ENCODE measurements at regions not wholly inside any gene's neighbourhood (a gene's known extent, or its start where the extent isn't known, plus 50 kb on each side); places are given as distances from the start of the nearest gene placed in this dataset.
"Not testable (repeated sequence)": the region's sequence is repeated elsewhere in the genome, so short reads cannot be mapped to it uniquely, and the experiment has no call there.

DNA sequence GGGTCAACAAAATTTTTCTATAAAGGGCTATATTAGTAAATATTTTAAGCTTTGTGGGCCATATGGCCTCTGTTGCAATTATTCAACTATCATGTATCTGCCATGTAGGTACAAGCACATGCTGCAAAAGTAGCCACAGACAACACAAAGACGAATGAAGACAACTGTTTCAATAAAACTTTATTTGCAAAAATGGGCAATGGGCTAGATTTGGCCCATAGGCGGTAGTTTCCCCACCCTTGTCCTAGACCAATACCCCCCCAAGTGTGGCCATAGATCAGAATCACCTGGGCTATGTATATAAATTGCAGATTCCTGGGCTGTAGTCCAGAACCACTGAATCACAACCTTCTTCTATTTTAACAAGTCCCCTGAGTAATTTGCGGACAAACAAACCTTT is 331.0 kb upstream of the PSMD7 start:
- DNase-seq (ENCODE audit: low read depth), result no peak

DNA sequence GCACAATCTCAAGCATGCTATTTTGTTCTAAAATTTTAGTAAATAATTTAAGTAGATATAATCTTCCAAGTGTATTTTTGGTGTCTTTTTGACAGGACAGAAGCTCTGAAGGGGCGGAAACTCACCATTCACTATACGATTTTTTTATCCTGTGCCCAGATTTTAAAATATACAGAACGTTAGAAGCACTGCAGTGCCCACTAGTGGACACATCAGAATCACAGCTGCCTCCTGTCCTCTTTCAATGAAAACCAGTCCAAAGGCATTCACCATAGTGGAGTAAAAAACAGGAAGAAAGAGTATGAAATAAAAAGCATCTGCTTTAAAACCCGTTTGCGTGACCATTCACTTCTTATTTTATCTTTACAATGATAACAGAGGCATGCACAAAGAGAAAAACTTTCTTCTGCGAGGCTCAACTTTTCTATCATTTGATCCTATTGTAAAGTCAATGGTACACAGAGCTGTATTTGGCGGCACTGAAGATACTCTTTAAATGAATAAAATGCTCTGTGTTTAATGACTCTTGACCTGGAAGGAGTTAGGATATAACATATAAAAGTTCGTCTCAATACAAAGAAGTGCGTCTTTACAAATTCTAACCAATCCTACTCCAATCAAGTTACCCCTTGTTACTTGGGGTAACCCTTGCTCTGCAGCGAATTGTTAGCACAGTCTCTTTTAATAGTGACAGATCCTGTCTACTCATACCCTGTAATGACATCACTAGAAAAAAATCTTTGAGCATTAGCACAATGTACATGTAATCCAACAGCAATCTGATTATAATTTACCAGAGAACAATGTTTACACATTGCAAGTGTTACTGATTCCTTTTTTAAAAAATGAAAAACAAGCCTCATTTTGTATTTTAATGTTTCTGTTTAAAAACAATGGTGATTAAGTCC is 339.8 kb upstream of the PSMD7 start:
- DNase-seq (ENCODE audit: low read depth), result peak; percentile 67

DNA sequence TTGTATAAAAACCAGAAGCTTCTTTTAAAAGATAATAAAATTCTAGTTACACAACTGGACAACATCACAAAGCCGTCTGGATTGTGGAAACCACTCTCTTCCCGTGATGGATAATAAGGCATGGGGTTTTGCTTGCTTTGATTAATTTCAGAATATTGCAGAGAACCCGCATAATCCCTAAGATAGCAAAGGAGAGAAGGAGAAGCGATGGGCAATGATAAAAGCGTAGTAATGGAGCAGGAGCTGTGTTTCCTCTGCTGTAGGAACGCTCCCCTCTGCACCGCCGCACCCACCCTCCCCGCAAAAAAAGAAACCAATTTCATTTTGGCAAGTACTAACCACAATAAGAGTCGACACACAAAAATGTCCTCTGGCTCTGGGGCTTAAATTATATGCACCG is 340.9 kb upstream of the PSMD7 start:
- no peak for DNase-seq (ENCODE audit: low read depth)

DNA sequence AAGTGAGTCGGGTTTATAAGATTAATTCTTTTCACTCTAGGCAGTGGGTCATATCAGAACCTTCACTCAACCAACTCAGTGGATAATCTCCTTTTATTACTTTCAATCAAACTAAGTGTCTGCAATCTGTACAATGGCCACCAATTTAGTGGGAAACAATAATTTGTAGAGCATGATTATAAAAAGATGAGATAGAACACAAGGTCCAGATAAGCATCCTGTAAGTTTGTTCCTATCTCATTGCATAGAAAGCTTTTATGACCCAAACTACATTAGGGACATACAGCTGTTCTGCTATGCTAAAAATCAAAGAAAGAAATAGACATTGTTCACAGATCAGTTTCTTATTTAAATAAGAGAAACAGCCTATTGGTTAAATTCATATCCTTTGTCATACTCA is 341.4 kb upstream of the PSMD7 start:
- DNase-seq (ENCODE audit: low read depth), result no peak

DNA sequence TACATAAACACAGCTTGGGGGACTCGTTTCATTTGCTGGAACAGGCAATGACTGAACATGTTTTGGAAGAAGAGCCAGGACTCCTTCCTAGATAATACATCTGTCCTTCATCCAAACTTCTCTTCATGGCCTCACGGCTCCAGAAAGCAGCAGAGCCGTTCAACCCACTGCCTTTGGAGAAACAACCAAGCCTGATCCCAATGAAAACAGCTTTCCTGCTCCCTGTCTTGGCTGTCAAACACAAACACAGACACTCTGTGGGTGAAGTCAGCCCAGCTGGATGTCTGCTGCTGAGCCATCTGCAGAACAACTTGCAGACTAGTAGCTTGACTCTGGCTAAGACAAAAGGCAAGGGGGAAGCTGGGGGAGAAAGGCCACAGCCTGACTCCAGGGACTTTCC is 345.1 kb upstream of the PSMD7 start:
- no peak for DNase-seq (ENCODE audit: low read depth)

DNA sequence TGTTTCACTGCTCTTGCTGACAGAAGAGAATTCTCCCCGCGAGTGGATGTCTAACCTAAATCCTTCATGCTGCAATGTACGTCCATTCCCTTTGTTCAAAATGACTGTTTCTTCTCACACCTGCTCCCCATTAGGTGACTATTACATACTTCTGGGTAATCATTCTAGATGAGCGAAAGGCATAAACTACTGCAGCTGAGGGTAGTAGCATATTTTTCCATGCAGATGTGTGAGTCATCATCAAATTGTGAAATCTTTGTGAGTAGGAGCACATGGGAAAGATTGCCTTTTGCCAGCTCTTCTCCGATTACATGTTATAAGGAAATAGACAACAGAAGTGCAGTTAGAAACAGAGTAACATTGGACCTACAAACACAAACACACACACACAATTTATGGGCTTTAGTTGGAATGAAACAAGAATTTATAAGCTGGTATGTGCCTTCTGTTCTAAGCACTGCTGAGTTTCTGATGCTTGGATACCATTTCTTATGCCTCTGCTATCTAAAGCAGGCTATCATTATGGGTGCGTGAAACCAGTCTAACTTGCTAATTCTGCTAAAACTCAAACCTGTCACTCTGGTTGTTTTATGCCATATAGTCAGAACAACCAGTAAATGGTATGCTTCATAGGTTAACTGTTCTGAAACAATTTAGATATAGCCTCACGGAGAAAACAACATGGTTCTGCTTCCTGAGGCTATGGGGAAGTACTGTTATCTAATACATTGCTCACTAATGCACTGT is 346.9 kb upstream of the PSMD7 start:
- peak; percentile 72 for DNase-seq (ENCODE audit: low read depth)

DNA sequence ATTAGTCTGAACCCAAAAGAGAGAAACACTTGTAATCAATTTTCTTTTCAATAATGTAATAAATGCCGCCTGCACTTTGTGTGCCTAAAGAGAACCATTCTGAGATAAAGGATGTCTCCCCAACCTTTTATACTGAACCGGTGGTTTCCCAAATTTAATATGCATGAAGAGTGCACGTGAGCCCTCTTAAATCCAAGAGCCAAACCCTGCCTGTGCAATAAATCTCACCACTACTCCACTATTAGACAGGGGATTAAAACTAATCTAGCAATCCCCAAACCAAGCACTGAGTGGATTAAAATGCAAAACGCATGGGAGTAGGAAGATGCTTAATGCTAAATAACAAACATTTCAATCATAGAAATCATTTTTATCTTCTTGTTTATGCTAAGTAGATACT is 351.0 kb upstream of the PSMD7 start:
- no peak for DNase-seq (ENCODE audit: low read depth)

DNA sequence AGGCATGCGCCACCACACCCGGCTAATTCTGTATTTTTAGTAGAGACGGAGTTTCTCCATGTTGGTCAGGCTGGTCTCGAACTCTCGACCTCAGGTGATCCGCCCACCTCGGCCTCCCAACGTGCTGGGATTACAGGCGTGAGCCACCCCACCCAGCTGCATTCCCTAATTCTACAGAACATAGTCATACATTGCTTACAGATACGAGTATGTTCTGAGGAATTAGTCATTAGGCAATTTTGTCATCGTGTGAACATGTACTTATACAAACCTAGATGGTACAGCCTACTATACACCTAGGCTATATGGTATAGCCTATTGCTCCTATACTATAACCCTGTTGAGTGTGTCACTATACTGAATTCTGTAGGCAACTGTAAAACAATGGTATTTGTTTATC is 353.4 kb upstream of the PSMD7 start:
- not testable (repeated sequence) for DNase-seq (ENCODE audit: low read depth)

DNA sequence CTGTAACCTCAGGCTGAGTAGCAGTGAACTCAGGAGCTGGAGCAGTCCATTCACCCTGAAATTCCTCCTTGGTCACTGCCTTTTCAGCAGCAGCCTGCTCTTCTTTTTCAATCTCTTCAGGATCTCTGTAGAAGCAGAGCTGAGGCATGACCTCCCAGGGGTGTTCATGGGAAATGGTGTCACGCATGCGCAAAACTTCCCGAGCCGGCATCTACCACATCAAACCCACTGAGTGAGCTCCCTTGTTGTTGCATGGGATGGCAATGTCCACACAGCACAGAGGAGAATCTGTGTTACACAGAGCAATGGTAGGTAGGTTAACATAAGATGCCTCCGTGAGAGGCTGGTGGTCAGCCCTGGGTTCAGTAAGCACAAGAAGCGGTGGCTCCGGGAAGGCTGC is 355.8 kb upstream of the PSMD7 start:
- not testable (repeated sequence) for DNase-seq (ENCODE audit: low read depth)

DNA sequence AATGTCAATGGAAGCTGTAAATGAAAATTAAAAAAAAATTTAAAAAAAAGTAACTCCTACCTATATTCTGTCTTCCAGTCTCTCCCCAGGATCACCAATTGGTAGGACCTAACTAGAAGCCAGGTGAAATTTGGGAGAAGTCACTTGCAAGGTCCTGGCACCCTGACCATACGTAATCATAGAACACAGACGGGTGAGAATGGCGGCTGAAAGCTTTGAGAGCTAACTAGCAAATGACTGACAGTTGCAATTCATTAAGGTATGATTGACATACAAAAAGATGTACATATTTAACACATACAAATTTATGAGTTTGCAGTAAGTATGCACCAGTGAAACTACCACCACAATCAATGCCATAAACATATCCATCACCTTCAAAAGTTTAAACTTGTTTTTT is 372.7 kb upstream of the PSMD7 start:
- DNase-seq (ENCODE audit: low read depth), result no peak

DNA sequence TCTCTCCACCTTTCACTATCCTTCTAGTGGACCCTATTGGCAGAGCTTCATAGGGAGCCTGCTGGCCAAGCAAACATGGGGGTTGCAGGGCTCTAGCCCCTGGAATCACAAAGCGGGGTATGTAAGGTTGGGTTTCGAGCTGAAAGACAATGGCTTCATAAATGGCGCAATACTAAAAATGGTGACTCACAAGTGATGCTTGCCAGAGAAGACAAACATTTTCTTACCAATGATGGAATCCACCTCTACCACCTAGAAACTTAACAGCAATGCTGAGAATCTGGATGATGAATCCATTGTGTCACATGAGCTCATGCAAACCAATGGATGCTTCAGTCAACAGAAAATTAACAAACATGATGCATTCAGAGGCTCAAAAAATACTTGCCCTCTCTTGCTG is 375.3 kb upstream of the PSMD7 start:
- DNase-seq (ENCODE audit: low read depth), result no peak

DNA sequence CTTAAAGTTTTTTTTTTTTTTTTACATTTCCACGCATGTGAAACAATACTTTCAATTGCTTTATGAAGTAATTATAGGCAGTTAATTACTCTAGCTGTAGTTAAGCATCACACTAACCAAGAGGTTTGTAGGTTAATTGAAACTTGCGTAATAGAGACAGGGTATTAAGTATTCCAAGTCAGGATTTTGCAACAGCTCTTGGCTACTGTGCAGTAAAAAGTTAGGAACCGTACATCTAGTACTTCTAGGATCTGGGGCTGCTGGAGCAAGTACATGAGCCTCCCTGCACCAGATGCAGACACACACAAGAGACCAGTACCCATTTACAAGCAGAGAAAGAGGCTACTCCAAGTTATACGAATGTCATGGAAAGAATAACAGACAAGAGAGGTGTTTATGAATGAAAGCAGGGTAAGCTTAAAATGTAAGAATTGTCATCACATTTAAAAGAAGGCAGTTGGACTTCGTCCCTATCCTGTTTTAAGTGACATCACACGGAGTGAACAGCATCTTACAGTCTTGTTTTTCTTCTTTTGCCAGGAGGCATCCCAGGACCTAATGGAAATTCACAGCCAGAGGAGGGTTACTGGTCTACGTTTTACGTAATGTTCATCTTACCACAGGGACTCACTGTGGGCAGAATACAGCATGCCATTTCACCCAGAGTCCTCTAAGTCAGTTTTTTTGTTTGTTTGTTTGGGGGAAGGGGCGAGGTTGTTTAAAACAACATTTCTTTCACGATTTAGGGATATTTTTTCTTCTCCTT is 379.6 kb upstream of the PSMD7 start:
- no peak for DNase-seq (ENCODE audit: low read depth)

DNA sequence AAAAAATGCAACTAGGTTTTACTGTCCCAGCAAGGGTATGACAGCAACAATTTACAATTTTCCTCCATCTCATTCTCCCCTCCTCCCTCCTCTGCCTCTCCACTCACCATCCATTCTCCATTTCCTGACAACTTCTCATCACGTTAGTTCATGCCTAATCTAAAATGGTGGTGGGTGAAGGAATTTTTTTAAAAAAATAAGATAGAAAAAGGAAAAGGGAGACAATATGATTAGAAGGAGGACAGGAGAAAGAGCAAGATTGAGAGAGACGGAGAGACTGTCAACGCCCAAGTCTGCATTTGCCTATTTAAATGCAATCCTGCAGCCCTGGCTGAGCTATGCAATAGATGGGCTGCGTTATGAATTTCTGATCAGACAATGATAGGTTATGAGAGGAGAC is 380.7 kb upstream of the PSMD7 start:
- no peak for DNase-seq (ENCODE audit: low read depth)

DNA sequence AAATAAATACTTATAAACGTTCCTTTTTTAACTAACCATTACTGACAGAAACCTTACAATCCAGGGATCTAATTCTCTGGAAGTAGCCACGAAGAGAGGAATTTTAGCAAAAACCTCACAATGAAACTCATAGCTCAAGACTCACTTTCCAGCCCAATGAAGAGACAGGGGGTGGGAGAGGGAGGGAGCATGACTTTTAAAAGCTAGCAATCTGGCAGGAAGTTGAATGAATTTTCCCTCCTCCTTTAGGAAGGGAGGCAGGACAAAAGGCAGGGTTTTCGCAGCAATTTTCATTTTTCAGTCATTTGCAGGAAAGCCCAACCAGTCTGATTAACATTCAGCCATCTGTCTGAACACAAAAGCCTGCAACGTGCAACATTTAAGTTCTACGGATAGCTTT is 381.5 kb upstream of the PSMD7 start:
- no peak for DNase-seq (ENCODE audit: low read depth)

DNA sequence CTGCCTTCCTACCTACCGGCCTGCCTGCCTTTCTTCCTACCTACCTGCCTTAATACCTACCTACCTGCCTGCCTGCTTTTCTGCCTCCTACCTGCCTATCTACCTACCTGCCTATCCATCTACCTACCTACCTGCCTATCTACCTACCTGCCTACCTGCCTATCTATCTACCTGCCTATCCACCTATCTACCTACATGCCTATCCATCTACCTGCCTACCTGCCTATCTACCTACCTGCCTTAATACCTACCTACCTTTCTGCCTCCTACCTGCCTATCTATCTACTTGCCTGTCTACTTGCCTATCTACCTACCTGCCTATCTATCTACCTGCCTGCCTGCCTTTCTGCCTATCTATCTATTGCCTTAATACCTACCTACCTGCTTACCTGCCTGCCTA is 383.8 kb upstream of the PSMD7 start:
- DNase-seq (ENCODE audit: low read depth), result no peak

DNA sequence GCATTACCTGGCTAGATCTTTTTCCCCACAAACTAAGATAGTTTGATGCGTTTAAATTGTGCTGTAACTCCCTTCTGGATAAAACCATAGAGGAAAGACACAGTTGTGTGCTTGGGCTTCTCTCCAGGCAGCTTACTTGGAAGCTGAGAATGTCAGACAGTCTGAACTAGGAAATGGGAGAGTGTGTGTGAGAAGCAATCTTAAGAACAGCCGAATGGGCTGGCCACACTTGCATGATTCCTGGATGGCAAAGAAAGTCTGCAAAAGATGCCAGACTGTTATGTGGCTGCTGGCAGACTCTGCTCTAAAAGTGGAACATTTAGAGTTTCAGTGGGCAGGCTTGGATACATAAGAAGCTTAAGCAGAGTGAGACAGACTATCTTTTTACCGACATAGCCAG is 384.3 kb upstream of the PSMD7 start:
- DNase-seq (ENCODE audit: low read depth), result no peak

DNA sequence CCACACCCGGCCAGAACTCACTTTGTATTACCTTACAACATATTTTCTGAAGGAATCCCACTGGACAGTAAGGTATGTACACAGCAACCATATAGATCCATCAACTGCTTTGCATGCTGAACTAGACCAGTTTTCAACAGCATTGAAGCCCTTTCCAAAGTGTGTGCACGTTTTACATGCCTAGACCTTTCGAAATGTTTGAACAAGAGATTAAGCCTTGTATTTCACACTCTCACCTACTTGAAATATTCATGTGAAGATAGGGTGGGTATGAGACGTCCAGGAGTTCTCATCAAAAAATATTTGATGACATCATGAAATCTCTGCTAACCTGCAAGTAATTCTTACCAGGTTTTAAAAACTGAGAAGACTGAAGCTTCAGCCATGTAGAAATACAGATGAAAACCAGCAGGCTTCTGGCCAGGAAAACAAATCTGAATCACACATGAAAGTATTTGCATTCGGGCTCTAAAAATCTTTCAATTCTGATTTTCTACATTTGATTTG is 387.0 kb upstream of the PSMD7 start:
- no peak for DNase-seq (ENCODE audit: low read depth)

DNA sequence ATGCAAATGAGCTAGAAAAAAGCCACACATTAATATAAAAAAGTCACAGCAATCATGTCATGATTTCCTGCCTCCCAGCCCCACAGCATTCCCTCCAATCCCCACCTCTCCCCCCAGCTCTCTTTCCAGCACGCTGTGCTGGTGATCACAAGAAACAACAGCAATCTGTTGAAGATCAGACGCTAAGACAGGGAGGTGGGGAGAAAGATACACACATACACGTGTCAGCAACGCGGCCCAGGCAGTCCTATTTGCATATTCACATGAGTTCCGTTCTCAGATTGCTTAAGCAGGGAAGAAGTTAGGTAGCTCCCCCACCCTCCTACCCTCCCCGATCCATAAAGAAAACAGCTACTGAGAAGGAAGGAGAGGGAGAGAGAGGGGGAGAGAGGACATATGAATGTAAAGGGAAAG is 405.5 kb upstream of the PSMD7 start:
- DNase-seq (ENCODE audit: low read depth), result no peak

DNA sequence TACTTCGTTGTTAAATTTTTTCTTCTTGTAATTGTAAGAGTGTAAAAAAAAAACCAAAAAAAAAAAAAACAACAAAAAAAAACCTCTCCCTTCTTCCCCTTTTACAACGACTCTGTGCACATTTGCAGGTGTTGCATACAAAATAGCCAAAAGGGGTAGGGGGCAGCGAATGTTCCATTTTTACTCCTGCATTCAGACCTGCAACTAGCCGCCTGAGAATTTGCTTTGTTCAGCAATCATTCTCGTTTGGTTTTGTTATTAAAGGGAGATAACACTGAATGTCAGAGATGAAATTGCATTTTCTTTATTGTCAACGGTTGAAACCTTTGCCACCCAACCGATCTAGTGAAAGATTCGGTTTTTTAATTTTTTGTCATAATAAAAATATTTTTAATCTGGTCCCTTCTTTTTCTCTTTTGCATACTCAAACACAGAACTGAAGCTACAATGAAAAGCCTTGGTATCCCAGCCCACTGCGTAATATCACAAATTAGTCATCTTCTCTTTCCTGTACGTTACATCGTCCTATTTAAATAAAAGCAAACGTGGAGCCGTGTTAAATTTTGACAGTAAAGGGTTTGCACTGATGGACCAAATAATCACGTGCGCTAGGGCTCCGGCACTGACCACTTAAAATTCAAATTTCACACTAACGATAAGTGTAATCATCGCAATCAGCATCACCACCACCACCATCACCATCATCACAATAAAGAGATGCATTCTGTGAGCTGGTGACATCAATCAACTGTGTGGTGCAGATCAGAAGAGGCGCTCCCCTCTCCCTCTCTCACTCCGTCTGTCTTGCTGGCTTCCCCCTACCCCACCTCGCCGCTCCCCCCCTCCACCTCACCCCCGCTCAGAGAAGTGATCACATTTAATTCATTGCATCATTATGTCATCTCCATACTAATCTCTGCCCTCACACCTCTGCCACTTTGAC is 406.2 kb upstream of the PSMD7 start:
- DNase-seq (ENCODE audit: low read depth), result no peak

DNA sequence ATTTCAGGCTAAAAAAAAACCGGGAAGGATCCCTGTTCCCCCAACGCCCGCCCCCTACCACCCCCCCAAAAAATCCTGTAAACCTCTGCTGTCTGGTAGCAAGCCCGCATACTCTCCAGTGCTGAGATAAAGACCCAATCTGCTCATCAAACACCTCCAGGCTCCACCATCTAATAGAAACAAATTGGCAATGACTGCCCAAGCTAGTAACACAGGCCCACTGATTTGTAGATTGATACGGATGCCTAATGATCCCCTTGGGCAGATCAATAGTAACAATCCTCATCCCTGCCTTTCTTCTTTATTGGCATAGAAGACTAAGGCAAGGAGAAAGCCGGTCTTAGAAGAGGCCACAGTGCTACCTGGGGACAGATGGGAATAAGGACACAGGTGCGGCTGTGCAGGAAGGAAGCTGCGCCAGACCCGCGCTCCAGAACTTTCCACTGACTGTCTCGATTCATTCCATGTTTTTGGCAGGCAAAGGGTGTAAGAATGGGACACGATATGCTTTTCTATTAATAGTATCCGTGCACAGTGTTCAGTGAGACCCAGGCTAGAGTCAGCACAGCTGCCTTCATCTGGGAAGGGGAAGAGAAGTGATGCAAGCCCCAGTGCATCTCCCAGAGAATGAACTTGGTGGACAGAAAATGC is 407.6 kb upstream of the PSMD7 start:
- DNase-seq (ENCODE audit: low read depth), result no peak
